ENCODE measurements at regions not wholly inside any gene's neighbourhood (a gene's known extent, or its start where the extent isn't known, plus 50 kb on each side); places are given as distances from the start of the nearest gene placed in this dataset.

- TF ChIP-seq CTCF (IDR thresholded peaks at IDR 0.05) = no peak
- no peak for TF ChIP-seq POLR2A (IDR thresholded peaks at IDR 0.05)
Measured at GRCh38 chr10:107626862-107627261, 462.4 kb upstream of the SORCS1 start.

Data from heart left ventricle (tissue), 13 donors.